Breast epithelium (tissue), 3 donors: ENCODE measurements at regions not wholly inside any gene's neighbourhood (a gene's known extent, or its start where the extent isn't known, plus 50 kb on each side); places are given as distances from the start of the nearest gene placed in this dataset.

Experiments
- CTCF ChIP-seq, 3 donors: fragments of 450-650 bp; IDR thresholded peaks; one replicate each; pipeline ENCODE4 v1.5.1; 2016 to 2017; ENCODE audit warnings: antibody characterized with exemption in 3 of 3, mild to moderate bottlenecking in 3 of 3, moderate library complexity in 3 of 3
- POLR2A ChIP-seq: fragments of 450-650 bp; IDR thresholded peaks from one replicate; pipeline ENCODE4 v1.6.1; 2016; ENCODE audit warnings: antibody characterized with exemption, mild to moderate bottlenecking, moderate library complexity
- POLR2AphosphoS5 ChIP-seq, 3 donors: sonication (generic); formaldehyde crosslinking; IDR thresholded peaks; one replicate each; pipeline ENCODE4 v1.6.1; 2017; ENCODE audit warnings: antibody characterized with exemption in 3 of 3

GRCh38 chr12:20105943-20106342, 262.4 kb upstream of the PDE3A start:
- TF ChIP-seq CTCF (IDR thresholded peaks at IDR 0.05) (no peak), POLR2AphosphoS5 (IDR thresholded peaks at IDR 0.05) (no peak), POLR2A (no peak)
